Stomach (tissue), 4 donors: ENCODE measurements at regions not wholly inside any gene's neighbourhood (a gene's known extent, or its start where the extent isn't known, plus 50 kb on each side); places are given as distances from the start of the nearest gene placed in this dataset.

ENCODE experiments used
- EP300 ChIP-seq: sonication (generic); formaldehyde crosslinking; IDR thresholded peaks from one replicate; pipeline ENCODE4 v1.6.1; 2017; ENCODE audit warnings: antibody characterized with exemption
- POLR2A ChIP-seq, 4 donors: fragments of 450-650 bp; IDR thresholded peaks; one replicate each; pipeline ENCODE4 v1.6.1; 2016; ENCODE audit warnings: antibody characterized with exemption in 4 of 4, control low read depth in 2 of 4, mild to moderate bottlenecking in 1 of 4, moderate library complexity in 1 of 4
- POLR2AphosphoS5 ChIP-seq, 3 donors: sonication (generic); formaldehyde crosslinking; IDR thresholded peaks; one replicate each; pipeline ENCODE4 v1.6.1; 2016; ENCODE audit warnings: antibody characterized with exemption in 3 of 3

- TF ChIP-seq POLR2A (IDR thresholded peaks at IDR 0.05) (no peak), EP300 (no peak), POLR2AphosphoS5 (IDR thresholded peaks at IDR 0.05) (no peak)
Observed at GRCh38 chr12:87529413-87529812, 499.8 kb downstream of the C12orf50 start.
